Lower leg skin (tissue), 4 donors: ENCODE measurements at regions not wholly inside any gene's neighbourhood (a gene's known extent, or its start where the extent isn't known, plus 50 kb on each side); places are given as distances from the start of the nearest gene placed in this dataset.

Experiments used
- DNase-seq, 2 donors: peaks; one replicate each; pipeline ENCODE4 v3.0.0-alpha.2; 2019; ENCODE audit warnings: low spot score in 2 of 2
- H3K4me3 ChIP-seq: fragments of 200-600 bp; sonication (generic); 2 replicates; pipeline ENCODE4 v1.5.1; 2017; ENCODE audit warnings: mild to moderate bottlenecking, low read depth; ENCODE audit not compliant: poor library complexity, severe bottlenecking
- CTCF ChIP-seq, 3 donors: fragments of 450-650 bp; IDR thresholded peaks; one replicate each; pipeline ENCODE4 v1.5.1; 2016; ENCODE audit warnings: antibody characterized with exemption in 3 of 3, mild to moderate bottlenecking in 3 of 3, moderate library complexity in 2 of 3
- POLR2A ChIP-seq, 2 donors: fragments of 450-650 bp; IDR thresholded peaks; one replicate each; pipeline ENCODE4 v1.6.1; 2016 to 2017; ENCODE audit warnings: antibody characterized with exemption in 2 of 2, mild to moderate bottlenecking in 1 of 2, moderate library complexity in 1 of 2
- WGBS, 2 donors: methylation state at CpG; one replicate each; pipeline ENCODE4 v1.1.5; 2018; 5-methylcytosine and 5-hydroxymethylcytosine counted together
- intact Hi-C: fragments of 100-400 bp; cut with DNase I; formaldehyde crosslinking; loops from one replicate; pipeline ENCODE4 v1.15.0; 2023; ENCODE audit warnings: low total_unique reads

DNA sequence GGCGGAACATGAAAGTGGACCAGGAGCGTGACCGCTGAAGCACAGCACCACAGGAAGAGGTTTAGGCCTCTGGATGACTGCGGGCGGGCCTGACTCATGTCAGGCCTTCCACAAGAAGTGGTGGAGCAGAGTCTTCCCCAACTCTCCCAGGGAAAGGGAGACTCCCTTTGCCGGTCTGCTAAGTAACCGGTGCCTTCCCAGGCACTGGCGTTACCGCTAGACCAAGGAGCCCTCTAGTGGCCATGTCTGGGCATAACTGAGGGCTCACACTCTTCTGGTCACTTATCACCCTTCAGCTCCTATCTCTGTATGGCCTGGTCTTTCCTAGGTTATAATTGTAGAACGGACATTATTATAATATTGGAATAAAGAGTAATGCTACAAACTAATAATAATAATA lies 1931.9 kb downstream of the TP53TG3F start:
- no peak for TF ChIP-seq CTCF (IDR thresholded peaks at IDR 0.05)
- no peak for TF ChIP-seq POLR2A (IDR thresholded peaks at IDR 0.05)
- intact Hi-C loops = loop anchor here (10.0 kb wide), 1 partner anchor 157 kb away; no protein-coding TSS in a partner anchor
- no peak overlapping the region for H3K4me3 ChIP-seq
- peak in 1 of 2 donors; percentile 34 for DNase-seq
- 28 to 38% methylated on average over 10 of the region's 10 CpGs for WGBS, 2 donors

DNA sequence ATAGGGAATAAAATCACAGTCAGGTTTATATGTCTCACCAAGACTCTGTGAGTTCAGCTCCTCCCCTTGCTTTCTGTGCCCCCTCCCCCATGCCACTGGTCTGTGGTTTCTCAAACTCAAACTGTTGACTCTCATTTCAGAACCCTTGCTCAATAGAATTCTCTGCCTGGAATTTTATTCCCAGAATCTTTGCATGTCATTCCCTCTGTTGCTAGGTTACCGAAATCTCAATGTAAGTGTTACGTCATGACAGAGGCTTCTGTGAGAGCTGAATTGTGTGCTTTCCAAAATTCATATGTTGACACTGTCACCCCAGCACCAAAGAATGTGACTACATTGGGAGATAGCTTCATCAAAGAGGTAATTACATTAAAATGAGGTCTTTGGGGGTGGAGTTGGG lies 1938.8 kb downstream of the TP53TG3F start:
- H3K4me3 ChIP-seq = no peak overlapping the region
- 66 to 75% methylated on average over 2 of the region's 2 CpGs for WGBS, 2 donors
- DNase-seq = no peak
- intact Hi-C loops = loop anchor here (10.0 kb wide), 1 partner anchor 163 kb away; no protein-coding TSS in a partner anchor
- no peak for TF ChIP-seq POLR2A (IDR thresholded peaks at IDR 0.05)
- no peak for TF ChIP-seq CTCF (IDR thresholded peaks at IDR 0.05)

- TF ChIP-seq POLR2A (IDR thresholded peaks at IDR 0.05) (no peak), CTCF (IDR thresholded peaks at IDR 0.05) (no peak)
These were observed 1939.7 kb downstream of the TP53TG3F start for GRCh38 chr16:35399133-35399532.

DNA sequence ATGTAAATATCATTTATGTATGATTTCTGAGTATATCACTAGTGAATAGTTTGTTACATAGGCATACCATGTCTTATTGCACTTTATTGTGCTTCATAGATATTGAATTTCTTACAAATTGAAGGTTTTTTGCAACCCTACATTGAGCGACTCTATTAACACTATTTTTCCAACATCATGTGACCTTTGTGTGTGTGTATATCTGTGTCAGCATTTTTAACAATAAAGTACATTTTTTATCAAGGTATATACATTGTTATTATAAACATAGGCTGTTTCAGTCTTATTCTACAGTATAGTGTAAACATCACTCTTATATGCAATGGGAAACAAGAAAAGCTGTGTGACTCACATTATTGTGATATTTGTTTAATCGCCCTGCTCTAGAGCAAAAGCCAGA lies 1944.9 kb downstream of the TP53TG3F start:
- DNase-seq = no peak
- 63 to 65% methylated on average over 2 of the region's 2 CpGs for WGBS, 2 donors

More at GRCh38 chr16:35399133-35399532, 1939.7 kb downstream of the TP53TG3F start:
- DNase-seq = no peak
- 50 to 57% methylated on average over 2 of the region's 2 CpGs for WGBS, 2 donors
- no peak overlapping the region for H3K4me3 ChIP-seq
- intact Hi-C loops = loop anchor here (10.0 kb wide), 1 partner anchor 164 kb away; no protein-coding TSS in a partner anchor

GRCh38 chr16:35405526-35405925 lies 1946.1 kb downstream of the TP53TG3F start:
- DNase-seq = no peak
- no peak overlapping the region for H3K4me3 ChIP-seq
- 41 to 57% methylated on average over 1 of the region's 1 CpG for WGBS, 2 donors
- intact Hi-C loops = no loop called here
- no peak for TF ChIP-seq CTCF (IDR thresholded peaks at IDR 0.05)

More for the DNA sequence above, 1944.9 kb downstream of the TP53TG3F start:
- intact Hi-C loops = no loop called here
- no peak for TF ChIP-seq CTCF (IDR thresholded peaks at IDR 0.05)
- no peak for TF ChIP-seq POLR2A (IDR thresholded peaks at IDR 0.05)
- H3K4me3 ChIP-seq = no peak overlapping the region

DNA sequence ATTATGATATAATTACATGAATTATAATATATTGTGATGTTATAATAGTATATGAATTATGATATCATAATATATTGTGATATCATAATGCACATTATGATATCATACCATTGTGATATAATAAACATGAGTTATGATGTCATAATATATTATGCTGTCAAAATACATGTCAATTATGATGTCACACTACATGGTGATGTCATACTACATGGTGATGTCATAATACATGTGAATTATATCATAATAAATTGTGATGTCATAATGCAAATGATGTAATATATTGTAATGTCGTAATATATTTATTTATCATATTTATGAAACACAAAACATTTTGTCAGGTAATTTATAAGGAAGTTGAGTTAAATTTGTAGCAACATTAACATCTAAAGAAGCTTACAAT lies 1950.1 kb downstream of the TP53TG3F start:
- no peak for TF ChIP-seq POLR2A (IDR thresholded peaks at IDR 0.05)
- no peak for TF ChIP-seq CTCF (IDR thresholded peaks at IDR 0.05)
- intact Hi-C loops = no loop called here
- WGBS, 2 donors = 67 to 70% methylated on average over 1 of the region's 1 CpG
- no peak for DNase-seq
- no peak overlapping the region for H3K4me3 ChIP-seq
